Loucy (cell line): ENCODE measurements at regions not wholly inside any gene's neighbourhood (a gene's known extent, or its start where the extent isn't known, plus 50 kb on each side); places are given as distances from the start of the nearest gene placed in this dataset.

Experiments used
- H2AFZ ChIP-seq: fragments of 200-600 bp; sonication (generic); 2 replicates; pipeline ENCODE4 v1.6.0; 2016; ENCODE audit warnings: antibody characterized with exemption, mild to moderate bottlenecking, low read length, moderate library complexity
- H3F3A ChIP-seq: fragments of 200-600 bp; 2 replicates; pipeline ENCODE4 v1.6.0; 2016; ENCODE audit warnings: antibody characterized with exemption, low read depth, mild to moderate bottlenecking
- H3K27me3 ChIP-seq: fragments of 200-600 bp; sonication (generic); 2 replicates; pipeline ENCODE4 v1.6.1; 2014; ENCODE audit warnings: low read length, mild to moderate bottlenecking; ENCODE audit not compliant: insufficient read depth, poor library complexity, severe bottlenecking
- H3K36me3 ChIP-seq: fragments of 200-600 bp; sonication (generic); 2 replicates; pipeline ENCODE4 v1.6.1; 2016; ENCODE audit warnings: low read length; ENCODE audit not compliant: insufficient read depth
- H3K4me1 ChIP-seq: fragments of 200-600 bp; sonication (generic); 2 replicates; pipeline ENCODE4 v1.5.1; 2014; ENCODE audit warnings: low read length, mild to moderate bottlenecking; ENCODE audit not compliant: insufficient read depth, poor library complexity, severe bottlenecking
- H3K4me2 ChIP-seq: fragments of 200-600 bp; sonication (generic); 2 replicates; pipeline ENCODE4 v1.6.0; 2014; ENCODE audit warnings: antibody characterized with exemption, low read length, low read depth, mild to moderate bottlenecking; ENCODE audit not compliant: poor library complexity, severe bottlenecking
- H3K4me3 ChIP-seq: fragments of 200-600 bp; sonication (generic); 2 replicates; pipeline ENCODE4 v1.5.1; 2014; ENCODE audit warnings: low read length, mild to moderate bottlenecking, mixed read lengths; ENCODE audit not compliant: poor library complexity, severe bottlenecking
- H3K79me2 ChIP-seq: fragments of 200-600 bp; sonication (generic); 2 replicates; pipeline ENCODE4 v1.6.1; 2014; ENCODE audit warnings: low read length; ENCODE audit not compliant: insufficient read depth
- H3K9ac ChIP-seq: fragments of 200-600 bp; sonication (generic); 2 replicates; pipeline ENCODE4 v1.6.0; 2014; ENCODE audit warnings: mild to moderate bottlenecking, low read depth, low read length, moderate library complexity; ENCODE audit not compliant: poor library complexity, severe bottlenecking
- H3K9me2 ChIP-seq: fragments of 200-600 bp; sonication (generic); replicated peaks from 2 replicates; pipeline ENCODE4 v1.6.1; 2016; ENCODE audit warnings: low read depth, low read length, mixed read lengths
- H3K9me3 ChIP-seq: fragments of 200-600 bp; sonication (generic); 2 replicates; pipeline ENCODE4 v1.6.1; 2014; ENCODE audit warnings: mild to moderate bottlenecking, antibody characterized with exemption, low read length, low read depth; ENCODE audit not compliant: insufficient read depth
- H4K20me1 ChIP-seq: fragments of 200-600 bp; sonication (generic); 2 replicates; pipeline ENCODE4 v1.6.0; 2014; ENCODE audit warnings: antibody characterized with exemption, low read length, mild to moderate bottlenecking; ENCODE audit not compliant: insufficient read depth, poor library complexity, severe bottlenecking
- EZH2phosphoT487 ChIP-seq: fragments of 200-600 bp; IDR thresholded peaks from 2 replicates; pipeline ENCODE4 v1.6.1; 2018; ENCODE audit warnings: antibody characterized with exemption, mild to moderate bottlenecking, moderate library complexity, borderline replicate concordance
- TF ChIP-seq, protein P1 (sequence below): fragments of 200-600 bp; sonication (generic); conservative IDR thresholded peaks from 2 replicates; pipeline ENCODE4 v1.5.1; 2014; ENCODE audit warnings: mild to moderate bottlenecking, antibody characterized with exemption, low read length

DNA sequence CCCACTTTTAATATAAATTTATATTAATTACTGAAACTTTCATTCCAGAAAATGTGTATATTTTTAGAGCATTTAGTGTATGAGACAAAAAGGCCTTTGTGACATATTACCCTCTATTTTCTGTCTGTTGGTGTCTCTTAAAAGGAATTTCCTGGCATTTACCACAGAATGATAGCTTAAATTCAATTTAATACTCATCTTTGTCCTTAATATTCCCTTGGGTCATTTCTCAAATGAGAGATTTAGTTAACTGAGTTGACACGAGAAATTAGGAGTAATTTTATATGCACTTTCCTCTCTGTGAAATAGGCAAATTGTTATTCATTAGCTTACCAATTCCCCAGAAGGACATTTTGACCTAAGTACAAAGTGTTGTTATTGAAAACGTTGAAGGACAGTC, 101.7 kb upstream of the CTTNBP2 start:
- no peak overlapping the region for H3K9ac ChIP-seq
- H3K9me3 ChIP-seq: no peaks in the 10 kb centered on the region
- no peaks in the 10 kb centered on the region for H3K27me3 ChIP-seq
- no peaks in the 10 kb centered on the region for H3K9me2 ChIP-seq
- no peak overlapping the region for H3K4me2 ChIP-seq
- TF ChIP-seq, protein P1, sequence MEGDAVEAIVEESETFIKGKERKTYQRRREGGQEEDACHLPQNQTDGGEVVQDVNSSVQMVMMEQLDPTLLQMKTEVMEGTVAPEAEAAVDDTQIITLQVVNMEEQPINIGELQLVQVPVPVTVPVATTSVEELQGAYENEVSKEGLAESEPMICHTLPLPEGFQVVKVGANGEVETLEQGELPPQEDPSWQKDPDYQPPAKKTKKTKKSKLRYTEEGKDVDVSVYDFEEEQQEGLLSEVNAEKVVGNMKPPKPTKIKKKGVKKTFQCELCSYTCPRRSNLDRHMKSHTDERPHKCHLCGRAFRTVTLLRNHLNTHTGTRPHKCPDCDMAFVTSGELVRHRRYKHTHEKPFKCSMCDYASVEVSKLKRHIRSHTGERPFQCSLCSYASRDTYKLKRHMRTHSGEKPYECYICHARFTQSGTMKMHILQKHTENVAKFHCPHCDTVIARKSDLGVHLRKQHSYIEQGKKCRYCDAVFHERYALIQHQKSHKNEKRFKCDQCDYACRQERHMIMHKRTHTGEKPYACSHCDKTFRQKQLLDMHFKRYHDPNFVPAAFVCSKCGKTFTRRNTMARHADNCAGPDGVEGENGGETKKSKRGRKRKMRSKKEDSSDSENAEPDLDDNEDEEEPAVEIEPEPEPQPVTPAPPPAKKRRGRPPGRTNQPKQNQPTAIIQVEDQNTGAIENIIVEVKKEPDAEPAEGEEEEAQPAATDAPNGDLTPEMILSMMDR: no peak
- no peak for TF ChIP-seq EZH2phosphoT487
- no peak overlapping the region for H3K4me3 ChIP-seq
- no peaks in the 10 kb centered on the region for H4K20me1 ChIP-seq
- H3F3A ChIP-seq: no peaks in the 10 kb centered on the region
- H2AFZ ChIP-seq: no peak overlapping the region
- no peaks in the 10 kb centered on the region for H3K4me1 ChIP-seq
- H3K79me2 ChIP-seq: no peaks in the 10 kb centered on the region
- no peaks in the 10 kb centered on the region for H3K36me3 ChIP-seq

DNA sequence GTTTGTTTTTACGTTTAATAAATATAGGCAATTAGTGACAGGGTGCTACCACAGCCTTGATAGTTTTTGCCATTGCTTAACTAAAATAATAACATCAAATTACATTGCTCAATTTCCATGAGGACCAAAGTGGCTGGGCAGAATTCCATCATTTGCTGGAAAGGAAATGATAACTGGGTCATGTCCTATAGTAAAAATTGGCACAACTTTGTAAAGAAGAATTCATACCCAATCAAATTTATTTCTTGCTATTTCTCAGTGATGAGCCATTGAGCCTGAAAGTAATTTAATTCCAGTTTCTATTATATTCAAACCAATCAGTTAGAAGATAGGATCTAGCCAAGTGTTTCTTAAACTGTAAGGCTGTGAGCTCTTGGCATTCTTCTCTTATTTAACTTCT, 102.2 kb upstream of the CTTNBP2 start:
- no peaks in the 10 kb centered on the region for H3K27me3 ChIP-seq
- no peaks in the 10 kb centered on the region for H3K9me2 ChIP-seq
- H3K9ac ChIP-seq: no peak overlapping the region
- H3K79me2 ChIP-seq: no peaks in the 10 kb centered on the region
- H3K9me3 ChIP-seq: no peaks in the 10 kb centered on the region
- no peaks in the 10 kb centered on the region for H3K4me1 ChIP-seq
- TF ChIP-seq EZH2phosphoT487: no peak
- TF ChIP-seq, protein P1: no peak
- no peak overlapping the region for H2AFZ ChIP-seq
- no peaks in the 10 kb centered on the region for H3F3A ChIP-seq
- no peak overlapping the region for H3K4me3 ChIP-seq
- H3K4me2 ChIP-seq: no peak overlapping the region
- no peaks in the 10 kb centered on the region for H4K20me1 ChIP-seq
- no peaks in the 10 kb centered on the region for H3K36me3 ChIP-seq

DNA sequence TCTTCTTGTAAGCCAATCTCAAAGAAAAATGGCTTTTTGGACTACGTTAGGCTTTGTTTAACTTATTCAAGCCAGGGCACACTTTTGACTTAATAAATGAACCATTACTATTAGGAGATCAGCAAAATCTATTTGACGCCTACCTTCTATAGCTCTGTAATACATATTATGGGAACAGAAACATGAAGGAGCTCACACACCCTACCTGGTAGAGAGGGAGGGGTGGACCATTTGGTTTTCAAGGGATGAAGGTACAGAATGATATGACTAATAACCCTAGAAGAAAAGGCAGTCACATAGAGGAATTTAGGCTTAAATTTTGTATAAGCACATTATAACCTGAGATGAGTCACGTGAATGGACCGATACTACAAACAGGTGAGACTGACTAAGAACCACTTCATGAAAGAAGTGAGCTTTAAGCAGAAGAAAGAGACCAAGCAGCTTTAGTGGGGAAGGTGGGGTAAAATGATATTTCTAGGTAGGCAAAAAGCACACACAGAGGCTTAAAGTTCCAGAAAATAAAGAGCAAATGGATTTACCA, 106.8 kb upstream of the CTTNBP2 start:
- no peaks in the 10 kb centered on the region for H4K20me1 ChIP-seq
- TF ChIP-seq, protein P1: no peak
- TF ChIP-seq EZH2phosphoT487: no peak
- H3K4me1 ChIP-seq: peaks cover 20% of the 10 kb centered on the region
- no peaks in the 10 kb centered on the region for H3K9me3 ChIP-seq
- H3K27me3 ChIP-seq: no peaks in the 10 kb centered on the region
- no peak overlapping the region for H3K4me2 ChIP-seq
- no peaks in the 10 kb centered on the region for H3K79me2 ChIP-seq
- no peak overlapping the region for H3K9ac ChIP-seq
- H3K9me2 ChIP-seq: no peaks in the 10 kb centered on the region
- no peaks in the 10 kb centered on the region for H3K36me3 ChIP-seq
- no peak overlapping the region for H2AFZ ChIP-seq
- H3K4me3 ChIP-seq: no peak overlapping the region
- H3F3A ChIP-seq: no peaks in the 10 kb centered on the region
